SHP77 treated with DMSO at 0.1 percent for 48 hours (cell line): ENCODE measurements at regions not wholly inside any gene's neighbourhood (a gene's known extent, or its start where the extent isn't known, plus 50 kb on each side); places are given as distances from the start of the nearest gene placed in this dataset.
"Not testable (repeated sequence)": the region's sequence is repeated elsewhere in the genome, so short reads cannot be mapped to it uniquely, and the experiment has no call there.

Experiments
- DNase-seq: peaks from one replicate; lab custom pipeline; 2025; lab: John Stamatoyannopoulos, UW

- no peak for DNase-seq
These were observed 820.8 kb upstream of the GRIA3 start for GRCh38 chrX:122363112-122363795.

- not testable (repeated sequence) for DNase-seq
These were observed 808.5 kb upstream of the GRIA3 start for GRCh38 chrX:122375533-122375932.

GRCh38 chrX:122389005-122389404 is 795.1 kb upstream of the GRIA3 start:
- DNase-seq, result no peak

GRCh38 chrX:122418758-122419157 is 765.3 kb upstream of the GRIA3 start:
- no peak for DNase-seq

GRCh38 chrX:122421434-122422121 is 762.5 kb upstream of the GRIA3 start:
- no peak for DNase-seq

- no peak for DNase-seq
These were observed 761.5 kb upstream of the GRIA3 start for GRCh38 chrX:122422547-122422946.

- no peak for DNase-seq
These were observed 749.1 kb upstream of the GRIA3 start for GRCh38 chrX:122434942-122435341.

GRCh38 chrX:122439831-122440230 is 744.2 kb upstream of the GRIA3 start:
- no peak for DNase-seq

GRCh38 chrX:122440832-122441231 is 743.2 kb upstream of the GRIA3 start:
- DNase-seq, result no peak

- no peak for DNase-seq
These were observed 742.6 kb upstream of the GRIA3 start for GRCh38 chrX:122441451-122441850.

GRCh38 chrX:122445466-122445865 is 738.6 kb upstream of the GRIA3 start:
- DNase-seq, result no peak

- no peak for DNase-seq
These were observed 719.7 kb upstream of the GRIA3 start for GRCh38 chrX:122464341-122464740.

GRCh38 chrX:122475306-122475705 is 708.8 kb upstream of the GRIA3 start:
- no peak for DNase-seq

GRCh38 chrX:122500556-122500955 is 683.5 kb upstream of the GRIA3 start:
- no peak for DNase-seq

GRCh38 chrX:122501652-122502051 is 682.4 kb upstream of the GRIA3 start:
- no peak for DNase-seq

GRCh38 chrX:122504026-122504425 is 680.1 kb upstream of the GRIA3 start:
- DNase-seq, result no peak

- no peak for DNase-seq
These were observed 671.5 kb upstream of the GRIA3 start for GRCh38 chrX:122512561-122513072.

- DNase-seq, result no peak
These were observed 666.3 kb upstream of the GRIA3 start for GRCh38 chrX:122517786-122518185.

GRCh38 chrX:122545778-122546177 is 638.3 kb upstream of the GRIA3 start:
- DNase-seq, result no peak

GRCh38 chrX:122546269-122546668 is 637.8 kb upstream of the GRIA3 start:
- no peak for DNase-seq

GRCh38 chrX:122552286-122552800 is 631.7 kb upstream of the GRIA3 start:
- DNase-seq, result no peak

- DNase-seq, result no peak
These were observed 628.2 kb upstream of the GRIA3 start for GRCh38 chrX:122555925-122556324.

- no peak for DNase-seq
These were observed 618.1 kb upstream of the GRIA3 start for GRCh38 chrX:122565952-122566351.
